ENCODE measurements at regions not wholly inside any gene's neighbourhood (a gene's known extent, or its start where the extent isn't known, plus 50 kb on each side); places are given as distances from the start of the nearest gene placed in this dataset.
"Not testable (repeated sequence)": the region's sequence is repeated elsewhere in the genome, so short reads cannot be mapped to it uniquely, and the experiment has no call there.

- no peak for DNase-seq (ENCODE audit: low spot score)
These were observed 552.8 kb downstream of the SLITRK5 start for GRCh38 chr13:88223958-88224357.

DNA sequence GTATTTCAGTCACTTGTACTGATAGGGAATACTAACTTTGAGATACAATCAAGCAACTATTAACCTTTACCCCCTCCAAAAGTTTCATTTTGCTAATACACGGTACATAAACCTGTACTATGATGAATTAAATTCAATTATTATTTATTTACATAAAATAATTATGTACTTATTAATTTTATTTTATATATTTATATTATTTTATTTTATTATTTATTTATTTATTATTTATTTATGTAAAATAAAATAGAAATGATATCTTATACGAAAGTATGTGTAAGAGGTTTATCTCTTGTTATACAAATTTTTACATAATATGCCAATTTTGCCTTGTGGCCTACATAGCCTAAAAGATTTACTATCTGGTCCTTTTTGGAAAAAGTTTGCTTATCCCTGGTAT, 564.3 kb downstream of the SLITRK5 start:
- no peak for DNase-seq (ENCODE audit: low spot score)

GRCh38 chr13:88246239-88246638, 575.1 kb downstream of the SLITRK5 start:
- no peak for DNase-seq (ENCODE audit: low spot score)

- no peak for DNase-seq (ENCODE audit: low spot score)
These were observed 577.2 kb downstream of the SLITRK5 start for GRCh38 chr13:88248393-88248792.

GRCh38 chr13:88257706-88258105, 586.5 kb downstream of the SLITRK5 start:
- no peak for DNase-seq (ENCODE audit: low spot score)

GRCh38 chr13:88263808-88264207, 592.6 kb downstream of the SLITRK5 start:
- DNase-seq (ENCODE audit: low spot score), result no peak

DNA sequence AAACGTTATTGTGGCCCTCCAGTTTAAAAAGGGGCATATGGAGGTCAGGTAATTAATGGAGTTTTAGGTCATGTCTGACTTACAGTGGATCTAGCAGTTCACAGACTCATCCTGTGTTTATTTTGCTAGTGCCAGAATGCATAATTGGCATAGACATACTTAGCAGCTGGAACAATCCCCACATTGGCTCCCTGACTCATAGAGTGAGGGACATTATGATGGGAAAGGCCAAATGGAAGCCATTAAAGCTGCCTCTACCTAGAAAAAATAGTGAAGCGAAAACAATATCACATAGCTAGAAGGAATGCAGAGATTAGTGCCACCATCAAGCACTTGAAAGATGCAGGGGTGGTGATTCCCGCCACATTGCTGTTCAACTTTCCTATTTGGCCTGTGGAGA, 610.7 kb downstream of the SLITRK5 start:
- DNase-seq (ENCODE audit: low spot score), result no peak

DNA sequence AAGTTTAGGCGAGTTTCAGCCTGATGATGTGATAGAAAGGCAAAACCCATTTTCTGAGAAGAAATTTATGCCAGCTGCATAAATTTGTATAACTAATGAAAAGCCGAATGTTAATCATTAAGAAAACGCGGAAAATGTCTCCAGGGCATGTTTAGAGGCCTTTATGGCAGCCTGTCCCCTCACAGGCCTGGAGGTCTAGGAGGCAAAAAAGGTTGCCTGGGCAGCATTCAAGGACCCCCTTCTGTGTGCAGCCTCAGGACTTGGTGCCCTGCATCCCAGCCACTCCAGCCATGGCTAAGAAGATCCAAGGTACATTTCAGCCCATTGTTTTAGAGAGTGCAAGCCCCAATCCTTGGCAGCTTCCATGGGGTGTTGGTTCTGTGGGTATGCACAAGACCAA, 614.2 kb downstream of the SLITRK5 start:
- DNase-seq (ENCODE audit: low spot score), result no peak

- DNase-seq (ENCODE audit: low spot score), result no peak
These were observed 617.2 kb downstream of the SLITRK5 start for GRCh38 chr13:88288326-88288725.

- not testable (repeated sequence) for DNase-seq (ENCODE audit: low spot score)
These were observed 620.6 kb downstream of the SLITRK5 start for GRCh38 chr13:88291731-88292130.

- no peak for DNase-seq (ENCODE audit: low spot score)
These were observed 623.2 kb downstream of the SLITRK5 start for GRCh38 chr13:88294368-88294767.

DNA sequence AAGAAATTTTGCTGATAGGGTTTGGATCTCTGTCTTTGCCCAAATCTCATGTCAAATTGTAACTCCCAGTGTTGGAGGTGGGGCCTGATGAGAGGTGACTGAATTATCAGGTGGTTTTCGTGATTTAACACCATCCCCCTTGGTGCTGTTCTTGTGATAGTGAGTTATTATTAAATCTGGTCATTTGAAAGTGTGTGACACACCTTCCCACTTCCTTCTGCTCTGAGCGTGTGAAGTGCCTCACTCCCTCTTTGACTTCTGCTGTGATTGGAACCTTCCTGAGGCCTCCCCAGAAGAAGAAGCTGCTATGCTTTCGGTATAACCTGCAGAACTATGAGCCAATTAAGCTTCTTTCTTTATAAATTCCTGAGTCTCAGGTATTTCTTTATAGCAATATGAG, 632.0 kb downstream of the SLITRK5 start:
- no peak for DNase-seq (ENCODE audit: low spot score)

- no peak for DNase-seq (ENCODE audit: low spot score)
These were observed 632.4 kb downstream of the SLITRK5 start for GRCh38 chr13:88303605-88304004.

DNA sequence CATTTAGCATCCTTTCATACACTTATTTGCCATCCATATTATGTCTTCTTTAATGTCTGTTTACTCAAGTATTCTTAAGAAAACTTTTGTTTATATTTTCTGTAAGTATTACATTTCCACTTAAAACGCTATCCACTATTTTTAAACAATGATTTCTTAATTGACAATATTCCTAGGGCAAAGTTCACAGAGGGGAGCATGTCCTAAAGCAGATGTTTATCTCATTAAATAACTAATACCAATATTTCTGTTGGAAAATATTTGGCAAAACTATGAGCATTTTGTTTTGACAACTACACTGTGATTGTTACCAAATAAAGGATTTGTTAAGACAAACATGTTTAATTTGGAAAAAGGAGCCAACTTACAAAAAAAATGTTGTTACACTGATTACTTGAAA, 643.3 kb downstream of the SLITRK5 start:
- DNase-seq (ENCODE audit: low spot score), result no peak

DNA sequence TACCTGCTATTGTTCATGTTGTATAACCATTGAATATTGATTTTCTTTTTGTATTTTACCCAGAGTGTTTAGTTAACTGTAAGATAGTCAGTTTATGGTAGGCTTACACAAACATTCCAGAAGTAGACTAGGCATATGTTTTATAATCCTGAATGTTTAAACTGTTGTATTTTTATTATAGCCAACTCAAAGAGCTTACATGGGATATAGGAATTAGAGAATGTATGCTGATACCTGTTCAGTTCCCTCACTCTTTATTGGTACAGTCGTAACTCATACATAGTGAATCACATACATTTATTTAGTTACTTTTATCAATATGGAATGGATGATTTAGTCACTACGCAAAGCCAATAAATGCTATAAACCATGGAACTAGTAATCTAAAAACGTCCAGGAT, 657.9 kb downstream of the SLITRK5 start:
- DNase-seq (ENCODE audit: low spot score), result no peak

DNA sequence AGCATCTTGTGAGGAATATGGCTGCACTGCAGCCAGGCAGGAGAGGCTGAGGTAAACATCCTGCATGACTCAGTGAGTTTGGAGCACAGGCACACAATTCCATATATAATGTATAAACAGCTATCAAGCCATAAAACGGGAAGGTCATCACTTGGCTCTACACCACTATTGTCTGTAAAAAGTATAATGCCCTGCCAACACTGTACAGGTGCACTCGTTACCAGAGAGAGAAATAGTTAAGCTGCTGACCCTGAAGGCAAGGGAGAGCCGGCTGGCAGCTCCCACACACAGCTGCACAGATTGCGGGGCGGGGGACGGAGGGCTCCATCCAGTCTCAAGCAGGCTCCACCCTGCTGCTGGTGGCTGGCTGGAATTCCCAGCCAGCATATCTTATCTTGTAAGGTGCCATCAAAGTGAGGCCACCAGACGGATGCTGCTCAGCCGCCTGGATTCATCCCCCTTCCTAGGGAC, 668.1 kb downstream of the SLITRK5 start:
- no peak for DNase-seq (ENCODE audit: low spot score)

DNA sequence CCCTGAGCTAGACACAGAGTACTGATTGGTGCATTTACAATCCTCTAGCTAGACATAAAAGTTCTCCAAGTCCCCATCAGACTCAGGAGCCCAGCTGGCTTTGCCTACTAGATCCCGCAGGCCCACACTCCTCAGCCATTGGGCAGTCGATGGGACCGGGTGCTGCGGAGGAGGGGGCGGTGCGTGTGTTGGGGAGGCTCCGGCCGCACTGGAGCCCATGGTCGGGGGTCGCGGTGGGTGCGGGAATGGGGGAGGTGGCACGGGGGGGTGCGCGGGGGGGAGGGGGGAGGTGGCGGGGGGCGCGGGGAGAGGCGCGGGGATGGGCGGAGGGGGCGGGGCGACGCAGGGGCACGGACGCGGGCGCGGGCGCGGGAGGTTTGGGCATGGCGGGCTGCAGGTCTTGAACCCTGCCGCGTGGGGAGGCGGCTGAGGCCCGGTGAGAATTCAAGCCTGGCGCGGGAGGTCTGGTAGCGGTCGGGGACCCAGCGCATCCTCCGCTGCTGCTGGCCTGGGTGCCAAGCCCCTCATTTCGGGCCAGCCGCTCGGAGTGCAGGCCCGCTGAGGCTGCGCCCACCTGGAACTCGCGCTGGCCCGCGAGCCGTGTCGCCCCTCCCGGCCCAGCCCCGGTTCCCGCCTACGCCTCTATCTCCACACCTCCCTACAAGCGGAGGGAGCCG, 674.1 kb downstream of the SLITRK5 start:
- no peak for DNase-seq (ENCODE audit: low spot score)

DNA sequence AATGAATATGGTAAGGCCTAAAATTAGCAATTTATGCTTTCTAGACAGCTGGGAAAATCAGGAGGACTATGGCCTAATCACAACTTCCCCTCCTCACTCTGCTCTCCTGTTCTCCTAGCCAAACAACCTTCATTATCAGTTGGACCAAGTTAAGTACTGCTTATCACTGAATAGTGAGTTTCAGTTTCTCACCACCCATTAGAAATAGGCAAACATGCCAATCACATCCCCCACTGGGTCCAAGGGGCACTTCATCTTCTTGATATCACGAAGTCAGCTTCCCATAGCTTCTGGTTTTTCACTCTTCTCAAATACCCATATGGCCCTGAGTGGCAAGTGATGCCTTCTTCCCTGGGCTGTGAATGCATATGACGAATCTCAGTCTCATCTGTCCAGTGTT, 689.6 kb downstream of the SLITRK5 start:
- DNase-seq (ENCODE audit: low spot score), result no peak

DNA sequence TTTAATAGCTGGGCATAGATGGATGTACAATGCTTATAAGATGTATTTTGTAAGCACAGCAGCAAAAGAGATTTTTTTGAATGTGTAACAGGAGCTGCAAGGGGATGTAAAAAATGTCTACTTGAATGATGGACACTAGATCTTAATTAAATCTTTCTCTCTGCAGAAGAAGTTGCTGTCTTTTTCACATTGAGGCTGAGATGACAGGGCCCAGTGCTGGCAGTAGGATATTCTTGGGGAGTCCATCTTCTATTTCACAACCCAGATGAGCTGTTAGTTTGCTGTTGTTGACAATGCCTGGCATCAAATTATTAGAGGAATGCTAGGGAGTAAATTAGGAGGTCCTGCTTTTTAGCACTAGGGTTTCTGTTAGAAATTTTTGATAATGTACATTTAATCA, 698.7 kb downstream of the SLITRK5 start:
- no peak for DNase-seq (ENCODE audit: low spot score)

GRCh38 chr13:88376760-88377388, 705.7 kb downstream of the SLITRK5 start:
- DNase-seq (ENCODE audit: low spot score), result no peak

DNA sequence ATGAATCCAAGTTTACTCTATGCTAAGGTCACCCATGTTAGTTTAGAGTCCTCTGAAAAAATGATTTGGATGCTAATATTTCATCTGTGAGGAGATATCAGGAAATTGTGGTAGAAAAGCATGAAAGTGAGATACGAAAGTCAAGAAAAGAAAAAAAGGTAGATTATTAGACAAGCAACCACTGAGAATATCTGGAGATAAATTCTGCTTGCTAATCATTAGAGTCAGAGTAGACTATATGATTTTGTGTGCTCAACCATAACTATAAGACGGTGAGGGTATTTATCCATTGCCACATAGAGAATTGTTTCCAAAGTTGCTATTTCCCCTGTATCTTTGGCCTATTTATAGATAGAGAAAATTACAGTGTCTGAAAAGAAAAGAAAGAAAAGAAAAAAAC, 706.7 kb downstream of the SLITRK5 start:
- no peak for DNase-seq (ENCODE audit: low spot score)

DNA sequence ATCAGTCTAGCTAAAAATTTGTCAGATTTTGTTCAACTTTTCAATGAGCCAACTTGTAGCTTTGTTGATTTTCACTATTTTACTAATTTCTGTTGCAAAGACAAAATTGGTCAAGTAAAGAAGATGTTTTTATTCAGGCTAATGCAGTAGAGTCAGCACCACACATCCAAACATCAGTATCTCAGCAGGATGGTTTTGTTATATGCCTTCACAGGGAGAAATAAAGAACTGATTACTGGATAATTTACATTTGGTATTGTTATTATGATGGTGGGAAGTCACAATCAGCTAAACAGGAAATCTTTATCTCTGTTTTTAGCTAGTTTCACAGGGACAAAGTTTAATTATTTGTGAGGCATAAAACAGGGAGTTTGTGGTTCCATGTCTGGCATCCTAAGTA, 713.4 kb downstream of the SLITRK5 start:
- DNase-seq (ENCODE audit: low spot score), result no peak

GRCh38 chr13:88395804-88396203, 724.6 kb downstream of the SLITRK5 start:
- DNase-seq (ENCODE audit: low spot score), result no peak

DNA sequence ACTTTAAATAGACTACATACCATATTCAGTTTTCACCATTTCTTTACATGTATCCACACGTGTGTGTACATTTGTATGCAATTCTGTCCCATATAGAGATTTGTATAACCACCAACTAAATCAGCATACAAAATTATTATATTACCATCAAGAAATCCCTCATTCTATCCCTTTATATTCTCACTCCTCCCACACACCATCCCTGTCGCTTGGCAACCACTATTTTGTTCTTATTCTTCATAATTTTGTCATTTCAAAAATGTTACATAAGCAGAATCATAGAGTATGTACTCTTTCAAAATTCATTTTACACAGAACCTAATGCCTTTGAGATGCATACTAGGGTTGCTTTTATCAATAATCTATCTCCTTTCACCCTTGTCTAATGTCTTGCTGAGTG, 740.5 kb downstream of the SLITRK5 start:
- no peak for DNase-seq (ENCODE audit: low spot score)

Data from SW480 (cell line).